H9 (cell line): ENCODE measurements at regions not wholly inside any gene's neighbourhood (a gene's known extent, or its start where the extent isn't known, plus 50 kb on each side); places are given as distances from the start of the nearest gene placed in this dataset.

Experiments
- DNase-seq: peaks from one replicate; pipeline ENCODE4 v3.0.0-alpha.2; 2017
- H2AFZ ChIP-seq: one replicate; pipeline ENCODE4 v1.6.1; 2013; ENCODE audit warnings: mild to moderate bottlenecking, low read length, control low read depth, moderate library complexity
- H2AK5ac ChIP-seq: 2 replicates; pipeline ENCODE4 v1.6.1; 2013; ENCODE audit warnings: low read length, control low read depth, mixed read lengths; ENCODE audit not compliant: insufficient read length
- H2BK120ac ChIP-seq: one replicate; pipeline ENCODE4 v1.6.1; 2013; ENCODE audit warnings: low read depth, mild to moderate bottlenecking, low read length, control low read depth, inconsistent platforms; ENCODE audit not compliant: poor library complexity, severe bottlenecking
- H2BK12ac ChIP-seq: 2 replicates; pipeline ENCODE4 v1.6.1; 2013; ENCODE audit warnings: low read length, control low read depth, mixed read lengths, low read depth; ENCODE audit not compliant: insufficient read length
- H2BK15ac ChIP-seq: 2 replicates; pipeline ENCODE4 v1.6.1; 2013; ENCODE audit warnings: low read depth, low read length, control low read depth
- H2BK20ac ChIP-seq: one replicate; pipeline ENCODE4 v1.6.1; 2013; ENCODE audit warnings: low read depth, mild to moderate bottlenecking, low read length, control low read depth, inconsistent platforms; ENCODE audit not compliant: poor library complexity, severe bottlenecking
- H2BK5ac ChIP-seq: 2 replicates; pipeline ENCODE4 v1.6.1; 2013; ENCODE audit warnings: low read length, control low read depth, mixed read lengths; ENCODE audit not compliant: insufficient read length
- H3K14ac ChIP-seq: 2 replicates; pipeline ENCODE4 v1.6.1; 2013; ENCODE audit warnings: low read length, control low read depth; ENCODE audit not compliant: insufficient read depth
- H3K18ac ChIP-seq: 2 replicates; pipeline ENCODE4 v1.6.1; 2013; ENCODE audit warnings: low read depth, mild to moderate bottlenecking, mixed read lengths, low read length, control low read depth; ENCODE audit not compliant: insufficient read length
- H3K23ac ChIP-seq: 2 replicates; pipeline ENCODE4 v1.6.1; 2013; ENCODE audit warnings: low read length, control low read depth, mixed read lengths, low read depth; ENCODE audit not compliant: insufficient read length
- H3K23me2 ChIP-seq: 2 replicates; pipeline ENCODE4 v1.6.1; 2013; ENCODE audit warnings: low read depth, mild to moderate bottlenecking, mixed read lengths, low read length, control low read depth; ENCODE audit not compliant: insufficient read length, poor library complexity, severe bottlenecking
- H3K27ac ChIP-seq: 2 replicates; pipeline ENCODE4 v1.5.1; 2013; ENCODE audit warnings: low read length, control low read depth, mixed read lengths, low read depth; ENCODE audit not compliant: insufficient read length
- H3K27me3 ChIP-seq: 2 replicates; pipeline ENCODE4 v1.6.1; 2013; ENCODE audit warnings: low read length, control low read depth, inconsistent platforms; ENCODE audit not compliant: insufficient read depth
- H3K4ac ChIP-seq: 2 replicates; pipeline ENCODE4 v1.6.1; 2013; ENCODE audit warnings: low read depth, mild to moderate bottlenecking, control low read depth, inconsistent platforms, low read length, moderate library complexity
- H3K4me1 ChIP-seq: 2 replicates; pipeline ENCODE4 v1.6.1; 2013; ENCODE audit warnings: low read length, control low read depth, inconsistent platforms; ENCODE audit not compliant: insufficient read depth
- H3K4me2 ChIP-seq: 2 replicates; pipeline ENCODE4 v1.6.1; 2013; ENCODE audit warnings: low read length, control low read depth, mixed read lengths; ENCODE audit not compliant: insufficient read length, insufficient read depth
- H3K56ac ChIP-seq: 2 replicates; pipeline ENCODE4 v1.6.1; 2013; ENCODE audit warnings: low read depth, mild to moderate bottlenecking, mixed read lengths, low read length, control low read depth; ENCODE audit not compliant: insufficient read length
- H3K79me1 ChIP-seq: 2 replicates; pipeline ENCODE4 v1.6.1; 2013; ENCODE audit warnings: low read depth, mild to moderate bottlenecking, moderate library complexity, low read length, control low read depth, inconsistent platforms; ENCODE audit not compliant: insufficient read depth, poor library complexity, severe bottlenecking
- H3K79me2 ChIP-seq: 2 replicates; pipeline ENCODE4 v1.6.1; 2013; ENCODE audit warnings: low read length, control low read depth, inconsistent platforms; ENCODE audit not compliant: insufficient read depth
- H3K9ac ChIP-seq: 2 replicates; pipeline ENCODE4 v1.6.1; 2013; ENCODE audit warnings: low read length, control low read depth, mixed read lengths; ENCODE audit not compliant: insufficient read length; ENCODE audit errors: extremely low read depth
- H3K9me3 ChIP-seq: one replicate; pipeline ENCODE4 v1.6.1; 2013; ENCODE audit warnings: low read depth, low read length, inconsistent platforms; ENCODE audit not compliant: control insufficient read depth
- H3T11ph ChIP-seq: one replicate; pipeline ENCODE4 v1.6.1; 2013; ENCODE audit warnings: mild to moderate bottlenecking, low read length, control low read depth, inconsistent platforms
- H4K20me1 ChIP-seq: one replicate; pipeline ENCODE4 v1.6.1; 2013; ENCODE audit not compliant: control insufficient read depth, insufficient read length, insufficient read depth
- H4K5ac ChIP-seq: 2 replicates; pipeline ENCODE4 v1.6.1; 2013; ENCODE audit warnings: low read depth, mild to moderate bottlenecking, mixed read lengths, low read length, control low read depth; ENCODE audit not compliant: insufficient read length
- H4K8ac ChIP-seq: replicated peaks from 2 replicates; pipeline ENCODE4 v1.6.1; 2013; ENCODE audit warnings: low read length, control low read depth, mixed read lengths, low read depth; ENCODE audit not compliant: insufficient read length
- H4K91ac ChIP-seq: 2 replicates; pipeline ENCODE4 v1.6.1; 2013; ENCODE audit warnings: low read depth, mild to moderate bottlenecking, moderate library complexity, mixed read lengths, low read length, control low read depth; ENCODE audit not compliant: insufficient read length
- H3K27ac Mint-ChIP-seq, 3 experiments: 2 replicates in 2 of 3; 3 replicates in 1 of 3; pipeline ENCODE4 v1.8.0; 2020 to 2021; ENCODE audit warnings: mixed read lengths in 3 of 3, mild to moderate bottlenecking in 1 of 3, moderate library complexity in 1 of 3
- H3K27me3 Mint-ChIP-seq: 2 replicates; pipeline ENCODE4 v1.8.0; 2021; ENCODE audit warnings: low read depth, mild to moderate bottlenecking, moderate library complexity, mixed read lengths
- H3K36me3 Mint-ChIP-seq, 3 experiments: 2 replicates in 2 of 3; 3 replicates in 1 of 3; pipeline ENCODE4 v1.8.0; 2020 to 2021; ENCODE audit warnings: low read depth in 3 of 3, mixed read lengths in 3 of 3; ENCODE audit not compliant: insufficient read depth in 1 of 3
- H3K4me1 Mint-ChIP-seq, 2 experiments: 2 replicates each; pipeline ENCODE4 v1.8.0; 2020; ENCODE audit warnings: mixed read lengths in 2 of 2
- H3K4me3 Mint-ChIP-seq, 2 experiments: 2 replicates in 1 of 2; 3 replicates in 1 of 2; pipeline ENCODE4 v1.8.0; 2020 to 2021; ENCODE audit warnings: mild to moderate bottlenecking in 2 of 2, mixed read lengths in 2 of 2, moderate library complexity in 1 of 2
- H3K9me3 Mint-ChIP-seq, 2 experiments: 2 replicates in 1 of 2; 3 replicates in 1 of 2; pipeline ENCODE4 v1.8.0; 2020; ENCODE audit warnings: mild to moderate bottlenecking in 2 of 2, mixed read lengths in 2 of 2, moderate library complexity in 1 of 2
- CTCF ChIP-seq: fragments of 200-600 bp; sonication (generic); conservative IDR thresholded peaks from 3 replicates; pipeline ENCODE4 v1.8.0; 2021; ENCODE audit warnings: antibody characterized with exemption, mild to moderate bottlenecking
- WGBS: extraction: QIAGEN DNeasy Blood & Tissue Kit; methylation state at CpG from one replicate; pipeline ENCODE4 v1.1.7; 2013; ENCODE audit warnings: missing lambda C conversion rate, low lambda C conversion rate, mixed read lengths; ENCODE audit not compliant: insufficient read length; ENCODE audit errors: extremely low coverage; 5-methylcytosine and 5-hydroxymethylcytosine counted together

DNA sequence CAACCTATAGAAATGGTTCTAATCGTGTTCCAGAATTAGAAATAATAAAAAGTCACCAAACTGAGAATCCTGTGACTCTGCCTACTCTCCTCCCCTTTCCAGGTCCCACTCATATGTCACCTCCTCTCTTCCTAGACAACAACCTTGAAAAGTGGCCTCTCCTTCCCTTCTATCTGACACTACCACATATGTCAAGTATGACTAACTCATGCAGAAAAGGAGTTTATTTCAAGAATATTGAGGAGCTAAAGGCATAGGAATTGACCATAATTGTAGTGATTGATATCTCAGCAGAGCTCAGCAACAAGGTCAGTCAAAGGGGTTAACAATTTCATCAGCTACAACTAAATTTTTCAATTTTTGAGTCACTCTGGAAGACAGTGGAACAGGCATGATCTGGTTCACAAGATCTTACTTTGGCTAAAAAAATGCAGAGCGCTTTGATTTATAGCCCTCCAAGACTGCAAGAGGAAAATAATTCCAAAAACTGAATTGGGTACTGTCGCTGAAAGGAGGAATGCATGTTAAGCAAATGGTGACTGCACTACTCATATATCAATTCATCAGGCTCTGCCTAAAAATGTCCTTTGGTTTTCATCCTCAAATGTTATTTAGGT, 160.6 kb upstream of the ARHGEF26 start:
- H3K4me3 Mint-ChIP-seq = no peak overlapping the region
- Histone ChIP-seq H3K79me2 (no peaks in the 10 kb centered on the region), H3K23ac (no peak overlapping the region), H2BK12ac (no peak overlapping the region), H4K20me1 (peaks cover 2% of the 10 kb centered on the region), H4K5ac (no peak overlapping the region), H2BK5ac (no peak overlapping the region), H3K27me3 (no peaks in the 10 kb centered on the region), H3K56ac (no peak overlapping the region), H2BK120ac (no peak overlapping the region), H3K27ac (no peak overlapping the region), H4K91ac (no peak overlapping the region), H3K9ac (no peak overlapping the region), H2BK15ac (no peak overlapping the region), H3K4ac (no peak overlapping the region), H2AK5ac (no peak overlapping the region), H3K18ac (no peak overlapping the region), H4K8ac (no peak overlapping the region), H2AFZ (no peak overlapping the region), H3T11ph (no peak overlapping the region), H2BK20ac (no peak overlapping the region), H3K4me2 (no peak overlapping the region), H3K79me1 (no peaks in the 10 kb centered on the region), H3K4me1 (no peaks in the 10 kb centered on the region), H3K23me2 (no peaks in the 10 kb centered on the region), H3K14ac (no peak overlapping the region), H3K9me3 (no peaks in the 10 kb centered on the region)
- no peak overlapping the region for H3K27ac Mint-ChIP-seq
- peaks cover 9 to 10% of the 10 kb centered on the region in 2 experiments for H3K4me1 Mint-ChIP-seq
- no peak for DNase-seq
- no peaks in the 10 kb centered on the region for H3K36me3 Mint-ChIP-seq
- H3K9me3 Mint-ChIP-seq = peaks cover 2 to 3% of the 10 kb centered on the region in 2 experiments; a peak in 2 of 5 replicates
- no peaks in the 10 kb centered on the region for H3K27me3 Mint-ChIP-seq
- no CpG with 5 or more reads among the region's 3 CpGs for WGBS
- TF ChIP-seq CTCF = no peak
